HG03135 (cell line): ENCODE measurements at regions not wholly inside any gene's neighbourhood (a gene's known extent, or its start where the extent isn't known, plus 50 kb on each side); places are given as distances from the start of the nearest gene placed in this dataset.
"Not testable (repeated sequence)": the region's sequence is repeated elsewhere in the genome, so short reads cannot be mapped to it uniquely, and the experiment has no call there.

Experiments
- ATAC-seq: cut with Tn5 transposase; IDR thresholded peaks from one replicate; pipeline ENCODE4 v1.9.1; 2021; ENCODE audit warnings: mild to moderate bottlenecking, moderate library complexity; ENCODE audit not compliant: unreplicated experiment

GRCh38 chr5:82905986-82906385 is 171.2 kb downstream of the TMEM167A start:
- ATAC-seq, result no peak

- no peak for ATAC-seq
These were observed 175.8 kb downstream of the TMEM167A start for GRCh38 chr5:82901281-82901888.

GRCh38 chr5:82894716-82895115 is 182.5 kb downstream of the TMEM167A start:
- ATAC-seq, result no peak

- no peak for ATAC-seq
These were observed 188.1 kb downstream of the TMEM167A start for GRCh38 chr5:82889088-82889487.

GRCh38 chr5:82886911-82887310 is 190.3 kb downstream of the TMEM167A start:
- no peak for ATAC-seq

- no peak for ATAC-seq
These were observed 191.4 kb downstream of the TMEM167A start for GRCh38 chr5:82885627-82886389.

GRCh38 chr5:82884821-82885471 is 192.2 kb downstream of the TMEM167A start:
- ATAC-seq, result no peak

- no peak for ATAC-seq
These were observed 194.9 kb downstream of the TMEM167A start for GRCh38 chr5:82882316-82882715.

- ATAC-seq, result peak; percentile 48
These were observed 195.5 kb downstream of the TMEM167A start for GRCh38 chr5:82881571-82882174.

GRCh38 chr5:82879089-82879488 is 198.1 kb downstream of the TMEM167A start:
- ATAC-seq, result no peak

GRCh38 chr5:82873452-82873851 is 203.7 kb downstream of the TMEM167A start:
- ATAC-seq, result no peak

GRCh38 chr5:82872321-82873288 is 204.6 kb downstream of the TMEM167A start:
- ATAC-seq, result not testable (repeated sequence)

- no peak for ATAC-seq
These were observed 211.6 kb downstream of the TMEM167A start for GRCh38 chr5:82865625-82866024.

- no peak for ATAC-seq
These were observed 213.9 kb downstream of the TMEM167A start for GRCh38 chr5:82863266-82863665.

GRCh38 chr5:82862711-82863110 is 214.5 kb downstream of the TMEM167A start:
- no peak for ATAC-seq

GRCh38 chr5:82862261-82862660 is 214.9 kb downstream of the TMEM167A start:
- ATAC-seq, result no peak

- ATAC-seq, result no peak
These were observed 215.5 kb downstream of the TMEM167A start for GRCh38 chr5:82861701-82862100.

GRCh38 chr5:82859451-82860140 is 217.6 kb downstream of the TMEM167A start:
- no peak for ATAC-seq

- ATAC-seq, result no peak
These were observed 218.8 kb downstream of the TMEM167A start for GRCh38 chr5:82858151-82859025.
